Loucy (cell line): ENCODE measurements at regions not wholly inside any gene's neighbourhood (a gene's known extent, or its start where the extent isn't known, plus 50 kb on each side); places are given as distances from the start of the nearest gene placed in this dataset.

Experiments used
- H2AFZ ChIP-seq: fragments of 200-600 bp; sonication (generic); 2 replicates; pipeline ENCODE4 v1.6.0; 2016; ENCODE audit warnings: antibody characterized with exemption, mild to moderate bottlenecking, low read length, moderate library complexity
- H3F3A ChIP-seq: fragments of 200-600 bp; 2 replicates; pipeline ENCODE4 v1.6.0; 2016; ENCODE audit warnings: antibody characterized with exemption, low read depth, mild to moderate bottlenecking
- H3K27me3 ChIP-seq: fragments of 200-600 bp; sonication (generic); 2 replicates; pipeline ENCODE4 v1.6.1; 2014; ENCODE audit warnings: low read length, mild to moderate bottlenecking; ENCODE audit not compliant: insufficient read depth, poor library complexity, severe bottlenecking
- H3K36me3 ChIP-seq: fragments of 200-600 bp; sonication (generic); 2 replicates; pipeline ENCODE4 v1.6.1; 2016; ENCODE audit warnings: low read length; ENCODE audit not compliant: insufficient read depth
- H3K4me1 ChIP-seq: fragments of 200-600 bp; sonication (generic); 2 replicates; pipeline ENCODE4 v1.5.1; 2014; ENCODE audit warnings: low read length, mild to moderate bottlenecking; ENCODE audit not compliant: insufficient read depth, poor library complexity, severe bottlenecking
- H3K4me2 ChIP-seq: fragments of 200-600 bp; sonication (generic); 2 replicates; pipeline ENCODE4 v1.6.0; 2014; ENCODE audit warnings: antibody characterized with exemption, low read length, low read depth, mild to moderate bottlenecking; ENCODE audit not compliant: poor library complexity, severe bottlenecking
- H3K4me3 ChIP-seq: fragments of 200-600 bp; sonication (generic); 2 replicates; pipeline ENCODE4 v1.5.1; 2014; ENCODE audit warnings: low read length, mild to moderate bottlenecking, mixed read lengths; ENCODE audit not compliant: poor library complexity, severe bottlenecking
- H3K79me2 ChIP-seq: fragments of 200-600 bp; sonication (generic); 2 replicates; pipeline ENCODE4 v1.6.1; 2014; ENCODE audit warnings: low read length; ENCODE audit not compliant: insufficient read depth
- H3K9ac ChIP-seq: fragments of 200-600 bp; sonication (generic); 2 replicates; pipeline ENCODE4 v1.6.0; 2014; ENCODE audit warnings: mild to moderate bottlenecking, low read depth, low read length, moderate library complexity; ENCODE audit not compliant: poor library complexity, severe bottlenecking
- H3K9me2 ChIP-seq: fragments of 200-600 bp; sonication (generic); replicated peaks from 2 replicates; pipeline ENCODE4 v1.6.1; 2016; ENCODE audit warnings: low read depth, low read length, mixed read lengths
- H3K9me3 ChIP-seq: fragments of 200-600 bp; sonication (generic); 2 replicates; pipeline ENCODE4 v1.6.1; 2014; ENCODE audit warnings: mild to moderate bottlenecking, antibody characterized with exemption, low read length, low read depth; ENCODE audit not compliant: insufficient read depth
- H4K20me1 ChIP-seq: fragments of 200-600 bp; sonication (generic); 2 replicates; pipeline ENCODE4 v1.6.0; 2014; ENCODE audit warnings: antibody characterized with exemption, low read length, mild to moderate bottlenecking; ENCODE audit not compliant: insufficient read depth, poor library complexity, severe bottlenecking
- EZH2phosphoT487 ChIP-seq: fragments of 200-600 bp; IDR thresholded peaks from 2 replicates; pipeline ENCODE4 v1.6.1; 2018; ENCODE audit warnings: antibody characterized with exemption, mild to moderate bottlenecking, moderate library complexity, borderline replicate concordance
- TF ChIP-seq, protein P1 (sequence below): fragments of 200-600 bp; sonication (generic); conservative IDR thresholded peaks from 2 replicates; pipeline ENCODE4 v1.5.1; 2014; ENCODE audit warnings: mild to moderate bottlenecking, antibody characterized with exemption, low read length

GRCh38 chr12:94815958-94816357 is 165.6 kb upstream of the TMCC3 start:
- Histone ChIP-seq H3K4me1 (no peaks in the 10 kb centered on the region), H3K9me2 (no peaks in the 10 kb centered on the region), H4K20me1 (no peaks in the 10 kb centered on the region), H3K9me3 (peaks cover 13% of the 10 kb centered on the region), H3F3A (no peaks in the 10 kb centered on the region), H3K4me2 (no peak overlapping the region), H3K36me3 (no peaks in the 10 kb centered on the region), H3K4me3 (no peak overlapping the region), H2AFZ (no peak overlapping the region), H3K9ac (no peak overlapping the region), H3K27me3 (no peaks in the 10 kb centered on the region), H3K79me2 (no peaks in the 10 kb centered on the region)
- no peak for TF ChIP-seq EZH2phosphoT487
- TF ChIP-seq, protein P1, sequence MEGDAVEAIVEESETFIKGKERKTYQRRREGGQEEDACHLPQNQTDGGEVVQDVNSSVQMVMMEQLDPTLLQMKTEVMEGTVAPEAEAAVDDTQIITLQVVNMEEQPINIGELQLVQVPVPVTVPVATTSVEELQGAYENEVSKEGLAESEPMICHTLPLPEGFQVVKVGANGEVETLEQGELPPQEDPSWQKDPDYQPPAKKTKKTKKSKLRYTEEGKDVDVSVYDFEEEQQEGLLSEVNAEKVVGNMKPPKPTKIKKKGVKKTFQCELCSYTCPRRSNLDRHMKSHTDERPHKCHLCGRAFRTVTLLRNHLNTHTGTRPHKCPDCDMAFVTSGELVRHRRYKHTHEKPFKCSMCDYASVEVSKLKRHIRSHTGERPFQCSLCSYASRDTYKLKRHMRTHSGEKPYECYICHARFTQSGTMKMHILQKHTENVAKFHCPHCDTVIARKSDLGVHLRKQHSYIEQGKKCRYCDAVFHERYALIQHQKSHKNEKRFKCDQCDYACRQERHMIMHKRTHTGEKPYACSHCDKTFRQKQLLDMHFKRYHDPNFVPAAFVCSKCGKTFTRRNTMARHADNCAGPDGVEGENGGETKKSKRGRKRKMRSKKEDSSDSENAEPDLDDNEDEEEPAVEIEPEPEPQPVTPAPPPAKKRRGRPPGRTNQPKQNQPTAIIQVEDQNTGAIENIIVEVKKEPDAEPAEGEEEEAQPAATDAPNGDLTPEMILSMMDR: no peak

DNA sequence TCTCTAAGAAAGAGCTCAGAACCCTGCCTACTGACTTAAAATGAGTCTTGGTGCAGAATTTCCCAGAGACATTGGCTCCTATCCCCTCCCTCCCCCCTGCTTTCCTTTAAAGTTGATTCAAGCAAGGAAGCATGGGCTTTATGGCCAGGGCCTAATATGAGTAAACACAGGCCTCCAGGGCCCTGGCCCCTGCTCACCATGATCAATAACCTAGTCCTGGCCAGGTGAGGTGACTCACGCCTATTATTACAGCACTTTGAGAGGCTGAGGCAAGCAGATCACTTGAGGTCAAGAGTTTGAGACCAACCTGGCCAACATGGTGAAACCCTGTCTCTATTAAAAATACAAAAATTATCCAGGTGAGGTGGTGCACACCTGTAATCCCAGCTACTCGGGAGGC is 165.1 kb upstream of the TMCC3 start:
- no peak for TF ChIP-seq EZH2phosphoT487
- TF ChIP-seq, protein P1: no peak
- H3K79me2 ChIP-seq: no peaks in the 10 kb centered on the region
- no peak overlapping the region for H3K4me2 ChIP-seq

DNA sequence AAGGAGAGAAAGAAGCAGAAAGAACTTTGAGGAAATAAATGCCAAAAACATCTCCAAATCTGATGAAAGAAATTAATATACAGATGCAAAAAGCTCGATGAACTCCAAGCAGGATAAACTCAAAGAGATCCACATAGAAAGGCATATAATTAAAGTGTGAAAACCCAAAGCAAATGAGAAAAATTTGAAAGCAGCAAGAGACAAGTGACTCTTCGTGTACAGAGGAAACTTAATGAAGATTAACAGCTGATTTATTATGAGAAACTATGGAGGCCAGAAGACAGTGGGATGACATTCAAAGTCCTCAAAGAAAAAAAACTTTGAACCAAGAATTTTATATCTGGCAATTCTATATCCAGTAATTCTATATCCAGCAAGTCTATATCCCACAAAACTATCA is 163.0 kb upstream of the TMCC3 start:
- no peak overlapping the region for H3K4me3 ChIP-seq
- no peaks in the 10 kb centered on the region for H3K4me1 ChIP-seq
- no peak overlapping the region for H2AFZ ChIP-seq
- H3K79me2 ChIP-seq: no peaks in the 10 kb centered on the region
- H4K20me1 ChIP-seq: no peaks in the 10 kb centered on the region
- H3K36me3 ChIP-seq: no peaks in the 10 kb centered on the region
- no peak overlapping the region for H3K9ac ChIP-seq
- H3F3A ChIP-seq: no peaks in the 10 kb centered on the region
- H3K9me2 ChIP-seq: no peaks in the 10 kb centered on the region
- TF ChIP-seq, protein P1: no peak
- TF ChIP-seq EZH2phosphoT487: no peak
- no peaks in the 10 kb centered on the region for H3K27me3 ChIP-seq
- H3K4me2 ChIP-seq: no peak overlapping the region
- peaks cover 13% of the 10 kb centered on the region for H3K9me3 ChIP-seq

More for the DNA sequence above, 165.1 kb upstream of the TMCC3 start:
- Histone ChIP-seq H3K9ac (no peak overlapping the region), H3K9me2 (no peaks in the 10 kb centered on the region), H3K4me3 (no peak overlapping the region), H3F3A (no peaks in the 10 kb centered on the region), H3K27me3 (no peaks in the 10 kb centered on the region), H2AFZ (no peak overlapping the region), H3K4me1 (no peaks in the 10 kb centered on the region), H4K20me1 (no peaks in the 10 kb centered on the region), H3K36me3 (no peaks in the 10 kb centered on the region), H3K9me3 (peaks cover 13% of the 10 kb centered on the region)
